ENCODE measurements at regions not wholly inside any gene's neighbourhood (a gene's known extent, or its start where the extent isn't known, plus 50 kb on each side); places are given as distances from the start of the nearest gene placed in this dataset.

- peaks cover 46% of the 10 kb centered on the region for H3K4me1 ChIP-seq
- no peaks in the 10 kb centered on the region for H3K9me3 ChIP-seq
- H3K27ac ChIP-seq = peak overlapping the region in 1 of 4 donors; percentile 81
- WGBS, 2 donors = 73 to 92% methylated on average over 6 of the region's 6 CpGs
- intact Hi-C loops (cut with DNase I) = no loop called here
- ATAC-seq (no peak), DNase-seq (peak in 1 of 4 donors; percentile 13)
- H3K27me3 ChIP-seq = no peaks in the 10 kb centered on the region
- TF ChIP-seq CTCF (IDR thresholded peaks at IDR 0.05) = no peak
- no peak for TF ChIP-seq POLR2A (IDR thresholded peaks at IDR 0.05)
- no peaks in the 10 kb centered on the region for H3K36me3 ChIP-seq (replicated peaks in 1 of 2; ENCODE audit: insufficient read depth in 1 of 2, low read depth in 2 of 2)
- no peak overlapping the region for H3K4me3 ChIP-seq
Measured at GRCh38 chr2:67565761-67566160, 168.6 kb downstream of the ETAA1 start.

GRCh38 chr2:67566285-67566684 lies 169.2 kb downstream of the ETAA1 start:
- Histone ChIP-seq H3K27me3 (no peaks in the 10 kb centered on the region), H3K9me3 (no peaks in the 10 kb centered on the region), H3K27ac (no peak overlapping the region), H3K4me1 (peaks cover 44% of the 10 kb centered on the region), H3K4me3 (no peak overlapping the region), H3K36me3 (replicated peaks in 1 of 2; ENCODE audit: insufficient read depth in 1 of 2, low read depth in 2 of 2) (no peaks in the 10 kb centered on the region)
- intact Hi-C loops (cut with DNase I) = no loop called here
- TF ChIP-seq CTCF (IDR thresholded peaks at IDR 0.05) (no peak), POLR2A (IDR thresholded peaks at IDR 0.05) (no peak)
- no peak for ATAC-seq
- no peak for DNase-seq

GRCh38 chr2:67566958-67567635 lies 170.0 kb downstream of the ETAA1 start:
- H3K27ac ChIP-seq = no peak overlapping the region
- no peak overlapping the region for H3K4me3 ChIP-seq
- intact Hi-C loops (cut with DNase I) = no loop called here
- 87 to 88% methylated on average over 5 of the region's 5 CpGs for WGBS, 2 donors
- H3K9me3 ChIP-seq = no peaks in the 10 kb centered on the region
- no peaks in the 10 kb centered on the region for H3K36me3 ChIP-seq (replicated peaks in 1 of 2; ENCODE audit: insufficient read depth in 1 of 2, low read depth in 2 of 2)
- peaks cover 42% of the 10 kb centered on the region for H3K4me1 ChIP-seq
- H3K27me3 ChIP-seq = no peaks in the 10 kb centered on the region
- DNase-seq (no peak), ATAC-seq (no peak)
- TF ChIP-seq POLR2A (IDR thresholded peaks at IDR 0.05) (no peak), CTCF (IDR thresholded peaks at IDR 0.05) (no peak)

DNA sequence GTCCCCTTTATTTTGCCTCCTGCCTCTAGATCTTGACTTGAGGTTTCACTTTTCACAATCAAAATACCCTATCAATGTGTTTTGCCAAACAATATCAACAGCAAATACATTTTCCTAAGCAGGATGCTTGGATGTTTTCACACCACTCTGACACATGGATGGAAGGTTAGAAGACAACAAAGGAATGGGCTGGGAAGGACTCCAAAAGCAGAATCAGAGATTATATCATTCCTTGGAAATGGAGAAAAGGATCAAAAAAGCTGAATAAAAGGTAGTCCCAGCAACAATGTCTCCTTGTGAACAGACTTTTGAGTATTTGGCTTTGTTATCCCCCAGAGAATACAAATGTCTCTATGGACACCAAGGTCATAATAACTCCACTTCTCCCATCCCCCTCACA lies 170.8 kb downstream of the ETAA1 start:
- H3K27ac ChIP-seq = no peak overlapping the region
- no peaks in the 10 kb centered on the region for H3K9me3 ChIP-seq
- no peak overlapping the region for H3K4me3 ChIP-seq
- TF ChIP-seq CTCF (IDR thresholded peaks at IDR 0.05) = no peak
- TF ChIP-seq POLR2A (IDR thresholded peaks at IDR 0.05) = no peak
- H3K4me1 ChIP-seq = peaks cover 42% of the 10 kb centered on the region
- DNase-seq (no peak), ATAC-seq (no peak)
- no peaks in the 10 kb centered on the region for H3K36me3 ChIP-seq (replicated peaks in 1 of 2; ENCODE audit: insufficient read depth in 1 of 2, low read depth in 2 of 2)
- intact Hi-C loops (cut with DNase I) = no loop called here
- no peaks in the 10 kb centered on the region for H3K27me3 ChIP-seq

DNA sequence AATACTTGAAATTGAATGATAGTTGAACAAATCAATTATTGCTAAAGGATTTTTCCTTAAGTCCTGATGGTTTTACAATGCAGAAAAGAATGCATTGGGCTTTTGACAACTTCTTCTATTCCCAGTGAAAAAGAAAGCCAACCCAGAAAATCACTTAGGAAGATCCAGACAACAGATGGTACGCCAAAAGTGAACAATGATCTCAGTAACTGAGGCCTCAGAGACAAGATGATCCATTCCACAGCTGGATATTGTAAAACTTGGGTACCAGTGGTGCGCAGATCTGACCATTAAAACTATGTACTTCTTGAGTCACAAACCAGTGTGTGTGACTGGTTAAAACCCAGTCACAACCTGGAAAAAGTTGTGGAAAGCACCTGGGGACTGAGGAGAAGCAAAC lies 173.5 kb downstream of the ETAA1 start:
- H3K9me3 ChIP-seq = no peaks in the 10 kb centered on the region
- no peak for TF ChIP-seq CTCF (IDR thresholded peaks at IDR 0.05)
- no peak for TF ChIP-seq POLR2A (IDR thresholded peaks at IDR 0.05)
- ATAC-seq (no peak), DNase-seq (no peak)
- no peak overlapping the region for H3K27ac ChIP-seq
- no peaks in the 10 kb centered on the region for H3K36me3 ChIP-seq (replicated peaks in 1 of 2; ENCODE audit: insufficient read depth in 1 of 2, low read depth in 2 of 2)
- 50 to 64% methylated on average over 2 of the region's 2 CpGs for WGBS, 2 donors
- peaks cover 40% of the 10 kb centered on the region for H3K4me1 ChIP-seq
- no peaks in the 10 kb centered on the region for H3K27me3 ChIP-seq
- H3K4me3 ChIP-seq = no peak overlapping the region
- intact Hi-C loops (cut with DNase I) = no loop called here

Measured in body of pancreas (tissue), 4 donors.